ENCODE measurements at regions not wholly inside any gene's neighbourhood (a gene's known extent, or its start where the extent isn't known, plus 50 kb on each side); places are given as distances from the start of the nearest gene placed in this dataset.
"Not testable (repeated sequence)": the region's sequence is repeated elsewhere in the genome, so short reads cannot be mapped to it uniquely, and the experiment has no call there.

- H3K27ac Mint-ChIP-seq (ENCODE audit: unreplicated experiment): no peak overlapping the region
- Histone ChIP-seq H3K36me3 (ENCODE audit: insufficient read depth, low read length) (no peaks in the 10 kb centered on the region), H3K9me3 (ENCODE audit: insufficient read depth, low read depth, low read length) (no peaks in the 10 kb centered on the region), H3K27me3 (ENCODE audit: insufficient read depth, low read length) (no peaks in the 10 kb centered on the region), H4K20me1 (ENCODE audit: insufficient read depth, low read length) (no peaks in the 10 kb centered on the region), H3K4me2 (ENCODE audit: low read length) (no peak overlapping the region), H3K4me3 (ENCODE audit: insufficient read depth, low read depth, low read length) (no peak overlapping the region), H3K79me2 (ENCODE audit: insufficient read depth, low read length) (no peaks in the 10 kb centered on the region), H3K4me1 (ENCODE audit: insufficient read depth, low read length) (no peaks in the 10 kb centered on the region), H2AFZ (ENCODE audit: low read depth, low read length) (no peak overlapping the region), H3K9ac (ENCODE audit: low read length) (no peak overlapping the region), H3K27ac (ENCODE audit: low read depth, low read length) (no peak overlapping the region)
- no peaks in the 10 kb centered on the region for H3K27me3 Mint-ChIP-seq (ENCODE audit: low read depth, unreplicated experiment)
- no peak for DNase-seq (ENCODE audit: low read depth)
- H3K4me1 Mint-ChIP-seq (ENCODE audit: low read depth, unreplicated experiment): no peaks in the 10 kb centered on the region
- H3K4me3 Mint-ChIP-seq (ENCODE audit: unreplicated experiment): no peak overlapping the region
- FAIRE-seq: no peak
- TF ChIP-seq CTCF (IDR thresholded peaks at IDR 0.05; ENCODE audit: insufficient read depth, low read depth, low read length): no peak
- no peak for TF ChIP-seq EZH2 (IDR thresholded peaks at IDR 0.05; ENCODE audit: insufficient read depth, low read length)
- H3K36me3 Mint-ChIP-seq (ENCODE audit: low read depth, unreplicated experiment): no peaks in the 10 kb centered on the region
- H3K9me3 Mint-ChIP-seq (ENCODE audit: unreplicated experiment): no peaks in the 10 kb centered on the region
Observed at GRCh38 chr2:117019357-117019756, 795.1 kb upstream of the DDX18 start.

- no peaks in the 10 kb centered on the region for H3K4me1 ChIP-seq (ENCODE audit: insufficient read depth, low read length)
- FAIRE-seq: no peak
- H4K20me1 ChIP-seq (ENCODE audit: insufficient read depth, low read length): no peaks in the 10 kb centered on the region
- H3K36me3 ChIP-seq (ENCODE audit: insufficient read depth, low read length): no peaks in the 10 kb centered on the region
- Mint-ChIP-seq H3K27ac (ENCODE audit: unreplicated experiment) (no peak overlapping the region), H3K4me1 (ENCODE audit: low read depth, unreplicated experiment) (no peaks in the 10 kb centered on the region), H3K27me3 (ENCODE audit: low read depth, unreplicated experiment) (no peaks in the 10 kb centered on the region), H3K4me3 (ENCODE audit: unreplicated experiment) (no peak overlapping the region), H3K9me3 (ENCODE audit: unreplicated experiment) (peaks cover 4% of the 10 kb centered on the region), H3K36me3 (ENCODE audit: low read depth, unreplicated experiment) (no peaks in the 10 kb centered on the region)
- TF ChIP-seq EZH2 (IDR thresholded peaks at IDR 0.05; ENCODE audit: insufficient read depth, low read length) (no peak), CTCF (IDR thresholded peaks at IDR 0.05; ENCODE audit: insufficient read depth, low read depth, low read length) (no peak)
- H3K27me3 ChIP-seq (ENCODE audit: insufficient read depth, low read length): no peaks in the 10 kb centered on the region
- no peak overlapping the region for H2AFZ ChIP-seq (ENCODE audit: low read depth, low read length)
- no peaks in the 10 kb centered on the region for H3K79me2 ChIP-seq (ENCODE audit: insufficient read depth, low read length)
- no peak overlapping the region for H3K4me2 ChIP-seq (ENCODE audit: low read length)
- no peak overlapping the region for H3K27ac ChIP-seq (ENCODE audit: low read depth, low read length)
- H3K4me3 ChIP-seq (ENCODE audit: insufficient read depth, low read depth, low read length): no peak overlapping the region
- peaks cover 8% of the 10 kb centered on the region for H3K9me3 ChIP-seq (ENCODE audit: insufficient read depth, low read depth, low read length)
- DNase-seq (ENCODE audit: low read depth): no peak
- no peak overlapping the region for H3K9ac ChIP-seq (ENCODE audit: low read length)
Observed at GRCh38 chr2:117027646-117028045, 786.8 kb upstream of the DDX18 start.

GRCh38 chr2:117028708-117029107 is 785.8 kb upstream of the DDX18 start:
- H3K4me1 Mint-ChIP-seq (ENCODE audit: low read depth, unreplicated experiment); H3K9me3 Mint-ChIP-seq (ENCODE audit: unreplicated experiment); H3K4me1 ChIP-seq (ENCODE audit: insufficient read depth, low read length); H3K36me3 Mint-ChIP-seq (ENCODE audit: low read depth, unreplicated experiment); H2AFZ ChIP-seq (ENCODE audit: low read depth, low read length); H3K4me3 ChIP-seq (ENCODE audit: insufficient read depth, low read depth, low read length); DNase-seq (ENCODE audit: low read depth); H3K27me3 Mint-ChIP-seq (ENCODE audit: low read depth, unreplicated experiment); H3K9me3 ChIP-seq (ENCODE audit: insufficient read depth, low read depth, low read length); H3K27me3 ChIP-seq (ENCODE audit: insufficient read depth, low read length); H3K4me2 ChIP-seq (ENCODE audit: low read length); H3K9ac ChIP-seq (ENCODE audit: low read length); H4K20me1 ChIP-seq (ENCODE audit: insufficient read depth, low read length); H3K27ac Mint-ChIP-seq (ENCODE audit: unreplicated experiment); H3K27ac ChIP-seq (ENCODE audit: low read depth, low read length); FAIRE-seq; H3K36me3 ChIP-seq (ENCODE audit: insufficient read depth, low read length); H3K79me2 ChIP-seq (ENCODE audit: insufficient read depth, low read length); H3K4me3 Mint-ChIP-seq (ENCODE audit: unreplicated experiment): not testable (repeated sequence)
